ENCODE measurements at regions not wholly inside any gene's neighbourhood (a gene's known extent, or its start where the extent isn't known, plus 50 kb on each side); places are given as distances from the start of the nearest gene placed in this dataset.

DNA sequence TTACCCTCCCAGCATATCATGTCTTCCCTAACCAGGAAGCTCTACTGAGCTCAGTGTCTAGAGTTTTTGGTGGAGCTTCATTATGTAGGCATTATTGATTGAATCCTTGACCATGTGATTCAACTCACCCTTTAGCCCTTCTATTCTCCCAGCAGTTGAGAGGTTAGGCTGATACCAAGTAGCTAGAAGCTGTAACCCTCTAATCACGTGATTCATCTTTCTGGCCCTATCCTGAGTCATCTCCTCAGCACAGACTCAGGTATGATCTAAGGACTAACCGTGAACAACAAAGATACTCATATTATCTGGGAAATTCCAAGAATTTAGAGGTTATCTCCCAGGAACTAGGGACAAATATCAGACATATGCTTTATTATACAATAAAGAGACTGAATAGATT is 625.5 kb downstream of the JRKL start:
- Histone ChIP-seq H3F3A (ENCODE audit: low read depth) (no peaks in the 10 kb centered on the region), H3K9ac (no peak overlapping the region), H3K4me3 (no peak overlapping the region), H3K4me2 (no peak overlapping the region), H2AFZ (replicated peaks) (no peak overlapping the region), H3K9me3 (ENCODE audit: low read depth) (no peaks in the 10 kb centered on the region), H4K20me1 (ENCODE audit: low read depth) (no peaks in the 10 kb centered on the region), H3K27me3 (no peaks in the 10 kb centered on the region), H3K4me1 (no peaks in the 10 kb centered on the region), H3K36me3 (no peaks in the 10 kb centered on the region), H3K27ac (no peak overlapping the region), H3K79me2 (ENCODE audit: low read depth) (no peaks in the 10 kb centered on the region)
- no peak for DNase-seq (ENCODE audit: low spot score)
- H3K27ac Mint-ChIP-seq, result no peak overlapping the region
- TF ChIP-seq, protein P1, sequence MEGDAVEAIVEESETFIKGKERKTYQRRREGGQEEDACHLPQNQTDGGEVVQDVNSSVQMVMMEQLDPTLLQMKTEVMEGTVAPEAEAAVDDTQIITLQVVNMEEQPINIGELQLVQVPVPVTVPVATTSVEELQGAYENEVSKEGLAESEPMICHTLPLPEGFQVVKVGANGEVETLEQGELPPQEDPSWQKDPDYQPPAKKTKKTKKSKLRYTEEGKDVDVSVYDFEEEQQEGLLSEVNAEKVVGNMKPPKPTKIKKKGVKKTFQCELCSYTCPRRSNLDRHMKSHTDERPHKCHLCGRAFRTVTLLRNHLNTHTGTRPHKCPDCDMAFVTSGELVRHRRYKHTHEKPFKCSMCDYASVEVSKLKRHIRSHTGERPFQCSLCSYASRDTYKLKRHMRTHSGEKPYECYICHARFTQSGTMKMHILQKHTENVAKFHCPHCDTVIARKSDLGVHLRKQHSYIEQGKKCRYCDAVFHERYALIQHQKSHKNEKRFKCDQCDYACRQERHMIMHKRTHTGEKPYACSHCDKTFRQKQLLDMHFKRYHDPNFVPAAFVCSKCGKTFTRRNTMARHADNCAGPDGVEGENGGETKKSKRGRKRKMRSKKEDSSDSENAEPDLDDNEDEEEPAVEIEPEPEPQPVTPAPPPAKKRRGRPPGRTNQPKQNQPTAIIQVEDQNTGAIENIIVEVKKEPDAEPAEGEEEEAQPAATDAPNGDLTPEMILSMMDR (IDR thresholded peaks at IDR 0.05), result no peak
- no peak for TF ChIP-seq EZH2phosphoT487 (IDR thresholded peaks at IDR 0.05)
- TF ChIP-seq EZH2 (IDR thresholded peaks at IDR 0.05), result no peak
- H3K4me1 Mint-ChIP-seq, result no peaks in the 10 kb centered on the region
- H3K4me3 Mint-ChIP-seq, result no peak overlapping the region
- no peaks in the 10 kb centered on the region for H3K36me3 Mint-ChIP-seq
- peaks cover 4% of the 10 kb centered on the region for H3K27me3 Mint-ChIP-seq (ENCODE audit: insufficient read depth, low read depth)
- no peaks in the 10 kb centered on the region for H3K9me3 Mint-ChIP-seq

DNA sequence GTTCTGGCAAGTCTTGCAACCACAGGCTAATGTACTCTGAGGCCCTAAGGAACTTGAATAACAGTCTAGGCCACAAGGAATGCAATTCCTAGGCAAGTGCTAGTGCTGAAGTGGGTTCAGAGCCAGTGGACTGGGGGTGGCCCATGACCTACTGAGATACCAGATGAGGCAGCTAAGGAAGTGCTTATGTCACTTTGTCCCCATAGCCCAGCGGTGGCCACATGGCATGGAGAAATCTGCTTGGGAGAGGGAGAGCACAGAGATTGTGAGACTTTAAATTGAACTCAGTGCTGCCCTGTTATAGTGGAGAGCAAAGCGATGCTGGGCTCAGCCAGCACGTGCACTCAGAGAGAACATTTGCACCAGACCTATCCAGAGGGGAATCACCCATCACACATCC is 629.5 kb downstream of the JRKL start:
- Histone ChIP-seq H3K36me3 (no peaks in the 10 kb centered on the region), H3K4me3 (no peak overlapping the region), H3K4me2 (no peak overlapping the region), H4K20me1 (ENCODE audit: low read depth) (no peaks in the 10 kb centered on the region), H3K27me3 (no peaks in the 10 kb centered on the region), H3K9me3 (ENCODE audit: low read depth) (no peaks in the 10 kb centered on the region), H3K79me2 (ENCODE audit: low read depth) (no peaks in the 10 kb centered on the region), H3K4me1 (no peaks in the 10 kb centered on the region), H3K27ac (no peak overlapping the region), H3K9ac (no peak overlapping the region), H3F3A (ENCODE audit: low read depth) (no peaks in the 10 kb centered on the region), H2AFZ (replicated peaks) (no peak overlapping the region)
- Mint-ChIP-seq H3K27me3 (ENCODE audit: insufficient read depth, low read depth) (peaks cover 4% of the 10 kb centered on the region), H3K36me3 (no peaks in the 10 kb centered on the region), H3K4me3 (no peak overlapping the region), H3K9me3 (no peaks in the 10 kb centered on the region), H3K27ac (no peak overlapping the region), H3K4me1 (no peaks in the 10 kb centered on the region)
- TF ChIP-seq EZH2 (IDR thresholded peaks at IDR 0.05), result no peak
- TF ChIP-seq EZH2phosphoT487 (IDR thresholded peaks at IDR 0.05), result no peak
- TF ChIP-seq, protein P1 (IDR thresholded peaks at IDR 0.05), result no peak
- DNase-seq (ENCODE audit: low spot score), result no peak

DNA sequence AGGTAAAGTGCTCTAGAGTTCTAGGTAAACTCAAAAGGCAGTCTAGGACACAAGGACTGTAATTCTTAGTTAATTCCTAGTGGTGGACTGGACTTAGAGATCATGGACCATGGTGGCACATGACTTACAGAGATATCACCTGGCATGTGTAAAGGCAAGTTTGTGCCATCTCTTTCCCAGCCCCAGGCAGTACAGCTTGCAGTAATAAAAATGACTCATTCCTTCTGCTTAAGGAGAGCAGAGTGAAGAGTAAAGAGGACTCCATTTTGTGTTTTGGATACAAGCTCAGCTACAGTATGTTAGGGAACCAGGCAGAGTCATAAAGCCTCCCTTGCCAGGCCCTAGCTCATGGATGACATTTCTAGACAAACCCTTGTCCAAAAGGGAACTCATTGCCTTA is 629.9 kb downstream of the JRKL start:
- Mint-ChIP-seq H3K4me1 (no peaks in the 10 kb centered on the region), H3K9me3 (no peaks in the 10 kb centered on the region), H3K4me3 (no peak overlapping the region), H3K27me3 (ENCODE audit: insufficient read depth, low read depth) (peaks cover 4% of the 10 kb centered on the region), H3K36me3 (no peaks in the 10 kb centered on the region), H3K27ac (no peak overlapping the region)
- Histone ChIP-seq H3K4me3 (no peak overlapping the region), H2AFZ (replicated peaks) (no peak overlapping the region), H3K27me3 (no peaks in the 10 kb centered on the region), H3K4me2 (no peak overlapping the region), H3F3A (ENCODE audit: low read depth) (no peaks in the 10 kb centered on the region), H3K9ac (no peak overlapping the region), H3K79me2 (ENCODE audit: low read depth) (no peaks in the 10 kb centered on the region), H3K9me3 (ENCODE audit: low read depth) (no peaks in the 10 kb centered on the region), H3K36me3 (no peaks in the 10 kb centered on the region), H4K20me1 (ENCODE audit: low read depth) (no peaks in the 10 kb centered on the region), H3K27ac (no peak overlapping the region), H3K4me1 (no peaks in the 10 kb centered on the region)
- TF ChIP-seq EZH2phosphoT487 (IDR thresholded peaks at IDR 0.05), result no peak
- no peak for TF ChIP-seq EZH2 (IDR thresholded peaks at IDR 0.05)
- TF ChIP-seq, protein P1 (IDR thresholded peaks at IDR 0.05), result no peak
- no peak for DNase-seq (ENCODE audit: low spot score)

DNA sequence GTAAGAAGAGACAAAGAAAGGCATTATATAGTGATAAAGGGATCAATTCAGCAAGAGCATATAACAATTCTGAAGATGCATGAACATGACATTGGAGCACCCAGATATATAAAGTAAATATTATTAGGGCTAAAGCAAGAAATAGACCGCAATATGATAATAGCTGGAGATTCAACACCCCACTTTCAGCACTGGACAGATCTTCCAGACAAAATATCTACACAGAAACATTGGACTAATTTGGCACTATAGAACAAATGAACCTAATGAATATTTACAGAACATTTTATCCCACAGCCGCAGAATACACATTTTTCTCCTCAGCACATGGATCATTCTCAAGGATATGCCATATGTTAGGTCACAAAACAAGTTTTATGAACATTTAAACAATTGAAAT is 633.1 kb downstream of the JRKL start:
- Histone ChIP-seq H3K27ac (no peak overlapping the region), H3K36me3 (no peaks in the 10 kb centered on the region), H3K9ac (no peak overlapping the region), H4K20me1 (ENCODE audit: low read depth) (no peaks in the 10 kb centered on the region), H3K9me3 (ENCODE audit: low read depth) (no peaks in the 10 kb centered on the region), H3K4me1 (no peaks in the 10 kb centered on the region), H3F3A (ENCODE audit: low read depth) (no peaks in the 10 kb centered on the region), H3K27me3 (no peaks in the 10 kb centered on the region), H3K4me2 (no peak overlapping the region), H2AFZ (replicated peaks) (no peak overlapping the region), H3K79me2 (ENCODE audit: low read depth) (no peaks in the 10 kb centered on the region), H3K4me3 (no peak overlapping the region)
- Mint-ChIP-seq H3K4me3 (no peak overlapping the region), H3K36me3 (no peaks in the 10 kb centered on the region), H3K27me3 (ENCODE audit: insufficient read depth, low read depth) (peaks cover 4% of the 10 kb centered on the region), H3K9me3 (no peaks in the 10 kb centered on the region), H3K4me1 (no peaks in the 10 kb centered on the region), H3K27ac (no peak overlapping the region)
- TF ChIP-seq, protein P1 (IDR thresholded peaks at IDR 0.05), result no peak
- TF ChIP-seq EZH2 (IDR thresholded peaks at IDR 0.05) (no peak), EZH2phosphoT487 (IDR thresholded peaks at IDR 0.05) (no peak)
- DNase-seq (ENCODE audit: low spot score), result no peak
